ENCODE measurements at regions not wholly inside any gene's neighbourhood (a gene's known extent, or its start where the extent isn't known, plus 50 kb on each side); places are given as distances from the start of the nearest gene placed in this dataset.

DNA sequence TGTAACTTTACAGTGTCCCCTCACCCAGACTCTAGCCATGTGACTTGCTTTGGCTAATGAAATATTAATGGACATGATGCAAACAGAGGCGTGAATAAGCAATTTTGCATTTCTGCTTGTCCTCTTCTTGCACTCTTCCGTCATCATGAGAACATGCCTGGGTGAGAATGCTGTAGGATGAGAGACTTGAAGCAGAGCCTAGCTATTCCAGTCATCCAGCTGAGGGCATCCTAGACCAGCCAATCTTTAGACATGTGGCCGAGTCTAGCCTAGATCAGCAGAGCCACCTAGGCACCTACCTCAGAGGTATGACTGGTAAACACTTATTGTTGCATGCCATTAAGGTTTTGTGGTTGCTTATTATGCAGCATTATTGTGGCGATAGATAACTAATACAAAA is 450.5 kb upstream of the AZI2 start (continued):
- no peak for TF ChIP-seq BCL11A (IDR thresholded peaks at IDR 0.05; ENCODE audit: low read depth, low read length)
- TF ChIP-seq NFYA (IDR thresholded peaks at IDR 0.05; ENCODE audit: borderline replicate concordance, low read depth, low read length) = no peak

DNA sequence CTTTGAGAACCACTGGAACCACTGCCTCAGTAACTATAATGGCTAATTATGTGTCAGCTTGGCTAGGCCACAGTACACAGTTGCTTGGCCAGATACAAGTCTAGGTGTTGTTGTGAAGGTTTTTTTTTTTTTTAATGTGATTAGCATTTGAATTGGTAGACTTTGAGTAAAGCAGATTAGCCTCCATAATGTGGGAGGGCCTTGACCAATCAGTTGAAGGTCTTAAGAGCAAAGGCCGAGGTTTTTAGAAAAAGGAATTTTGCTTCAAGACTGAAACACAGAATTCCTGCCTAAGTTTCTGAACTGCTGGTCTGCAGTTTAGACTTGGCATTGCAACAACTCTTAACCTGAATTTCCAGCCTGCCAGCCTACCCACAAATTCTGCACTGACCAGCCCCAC is 451.6 kb upstream of the AZI2 start:
- Histone ChIP-seq H3K27ac (ENCODE audit: control insufficient read depth, insufficient read depth) (no peak overlapping the region), H3K4me3 (no peak overlapping the region), H3K4me2 (ENCODE audit: control insufficient read depth, insufficient read depth) (no peak overlapping the region), H3K79me2 (ENCODE audit: control insufficient read depth, insufficient read depth, low read length) (no peaks in the 10 kb centered on the region), H3K9ac (ENCODE audit: control insufficient read depth, insufficient read depth, low read length) (no peak overlapping the region), H3K27me3 (replicated peaks in 1 of 2; ENCODE audit: control insufficient read depth in 2 of 2, insufficient read depth in 2 of 2, low read length in 1 of 2) (no peaks in the 10 kb centered on the region), H3K36me3 (ENCODE audit: control insufficient read depth in 2 of 2, insufficient read depth in 2 of 2, low read length in 1 of 2) (no peaks in the 10 kb centered on the region), H3K4me1 (ENCODE audit: control insufficient read depth, insufficient read depth, low read length) (no peaks in the 10 kb centered on the region), H4K20me1 (ENCODE audit: control insufficient read depth, insufficient read depth) (no peaks in the 10 kb centered on the region), H2AFZ (ENCODE audit: control insufficient read depth, low read depth, low read length) (no peak overlapping the region), H3K9me3 (replicated peaks; ENCODE audit: control insufficient read depth, insufficient read depth, low read length) (no peaks in the 10 kb centered on the region)
- FAIRE-seq (no peak), DNase-seq (ENCODE audit: low read depth, low spot score) (no peak), ATAC-seq (peak; percentile 37; the same call in 1 of the 3 replicates)
- BruUV-seq (replicated peaks) = no TSS peak
- WGBS (ENCODE audit: insufficient coverage, insufficient replicate concordance, low lambda C conversion rate, missing lambda C conversion rate) = 0% methylated on average over 1 of the region's 1 CpG
- CTCF ChIA-PET = no interaction called here
- SMC1A ChIA-PET (ENCODE audit: uncharacterized antibody, unreplicated experiment) = no interaction called here
- TF ChIP-seq STAT1 (conservative IDR thresholded peaks at IDR 0.05) (no peak), SUZ12 (IDR thresholded peaks at IDR 0.05; ENCODE audit: unreplicated experiment) (no peak), SMARCA5 (IDR thresholded peaks at IDR 0.05) (no peak)
- TF ChIP-seq, protein P1, sequence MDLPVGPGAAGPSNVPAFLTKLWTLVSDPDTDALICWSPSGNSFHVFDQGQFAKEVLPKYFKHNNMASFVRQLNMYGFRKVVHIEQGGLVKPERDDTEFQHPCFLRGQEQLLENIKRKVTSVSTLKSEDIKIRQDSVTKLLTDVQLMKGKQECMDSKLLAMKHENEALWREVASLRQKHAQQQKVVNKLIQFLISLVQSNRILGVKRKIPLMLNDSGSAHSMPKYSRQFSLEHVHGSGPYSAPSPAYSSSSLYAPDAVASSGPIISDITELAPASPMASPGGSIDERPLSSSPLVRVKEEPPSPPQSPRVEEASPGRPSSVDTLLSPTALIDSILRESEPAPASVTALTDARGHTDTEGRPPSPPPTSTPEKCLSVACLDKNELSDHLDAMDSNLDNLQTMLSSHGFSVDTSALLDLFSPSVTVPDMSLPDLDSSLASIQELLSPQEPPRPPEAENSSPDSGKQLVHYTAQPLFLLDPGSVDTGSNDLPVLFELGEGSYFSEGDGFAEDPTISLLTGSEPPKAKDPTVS (IDR thresholded peaks at IDR 0.05; ENCODE audit: low read depth, low read length) = no peak
- in situ Hi-C loops (cut with MboI) (no loop called here), intact Hi-C loops (cut with micrococcal nuclease; ENCODE audit: unreplicated experiment) (no loop called here)
- RAD21 ChIA-PET (ENCODE audit: unreplicated experiment) = no interaction called here
- POLR2A ChIA-PET = no interaction called here

DNA sequence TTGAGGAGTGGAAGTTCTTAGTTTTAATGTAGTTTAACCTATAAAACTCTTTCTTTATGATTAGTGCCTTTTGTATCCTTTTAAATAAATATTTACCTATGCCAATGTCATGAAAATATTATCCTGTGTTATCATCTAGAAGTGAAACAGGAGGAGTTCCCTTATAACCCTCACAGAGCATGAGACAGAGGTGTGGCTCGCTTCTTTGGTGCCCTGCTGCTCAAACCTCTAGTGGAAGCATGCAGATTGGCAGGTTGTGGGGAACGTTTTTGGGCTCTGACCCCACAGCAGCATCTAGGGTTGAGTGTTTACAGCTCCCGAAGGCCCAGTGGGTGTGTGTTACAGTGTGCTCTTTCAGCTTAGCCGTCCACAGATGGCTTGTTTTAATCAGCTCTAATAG is 459.4 kb upstream of the AZI2 start:
- intact Hi-C loops (cut with micrococcal nuclease; ENCODE audit: unreplicated experiment) = no loop called here
- in situ Hi-C loops (cut with MboI) = no loop called here
- Histone ChIP-seq H3K4me1 (ENCODE audit: control insufficient read depth, insufficient read depth, low read length) (no peaks in the 10 kb centered on the region), H3K27me3 (replicated peaks in 1 of 2; ENCODE audit: control insufficient read depth in 2 of 2, insufficient read depth in 2 of 2, low read length in 1 of 2) (no peaks in the 10 kb centered on the region), H3K79me2 (ENCODE audit: control insufficient read depth, insufficient read depth, low read length) (no peaks in the 10 kb centered on the region), H3K9me3 (replicated peaks; ENCODE audit: control insufficient read depth, insufficient read depth, low read length) (no peaks in the 10 kb centered on the region), H4K20me1 (ENCODE audit: control insufficient read depth, insufficient read depth) (no peaks in the 10 kb centered on the region), H3K36me3 (ENCODE audit: control insufficient read depth in 2 of 2, insufficient read depth in 2 of 2, low read length in 1 of 2) (no peaks in the 10 kb centered on the region), H2AFZ (ENCODE audit: control insufficient read depth, low read depth, low read length) (no peak overlapping the region), H3K4me3 (no peak overlapping the region), H3K27ac (ENCODE audit: control insufficient read depth, insufficient read depth) (no peak overlapping the region), H3K9ac (ENCODE audit: control insufficient read depth, insufficient read depth, low read length) (no peak overlapping the region), H3K4me2 (ENCODE audit: control insufficient read depth, insufficient read depth) (no peak overlapping the region)
- BruUV-seq (replicated peaks) = no TSS peak
- ATAC-seq (no peak; the same call in 2 of the 3 replicates), FAIRE-seq (no peak), DNase-seq (ENCODE audit: low read depth, low spot score) (no peak)
- ChIA-PET CTCF (no interaction called here), POLR2A (no interaction called here), SMC1A (ENCODE audit: uncharacterized antibody, unreplicated experiment) (no interaction called here), RAD21 (ENCODE audit: unreplicated experiment) (no interaction called here)
- WGBS (ENCODE audit: insufficient coverage, insufficient replicate concordance, low lambda C conversion rate, missing lambda C conversion rate) = 16% methylated on average over 4 of the region's 4 CpGs
- no peak for TF ChIP-seq RELA (IDR thresholded peaks at IDR 0.05; ENCODE audit: borderline replicate concordance, partially characterized antibody)
- no peak for TF ChIP-seq PAX8 (IDR thresholded peaks at IDR 0.05)
- no peak for TF ChIP-seq EGR1 (IDR thresholded peaks at IDR 0.05; ENCODE audit: borderline replicate concordance in 1 of 2, low read depth in 2 of 2, low read length in 2 of 2)
- TF ChIP-seq, protein P2, sequence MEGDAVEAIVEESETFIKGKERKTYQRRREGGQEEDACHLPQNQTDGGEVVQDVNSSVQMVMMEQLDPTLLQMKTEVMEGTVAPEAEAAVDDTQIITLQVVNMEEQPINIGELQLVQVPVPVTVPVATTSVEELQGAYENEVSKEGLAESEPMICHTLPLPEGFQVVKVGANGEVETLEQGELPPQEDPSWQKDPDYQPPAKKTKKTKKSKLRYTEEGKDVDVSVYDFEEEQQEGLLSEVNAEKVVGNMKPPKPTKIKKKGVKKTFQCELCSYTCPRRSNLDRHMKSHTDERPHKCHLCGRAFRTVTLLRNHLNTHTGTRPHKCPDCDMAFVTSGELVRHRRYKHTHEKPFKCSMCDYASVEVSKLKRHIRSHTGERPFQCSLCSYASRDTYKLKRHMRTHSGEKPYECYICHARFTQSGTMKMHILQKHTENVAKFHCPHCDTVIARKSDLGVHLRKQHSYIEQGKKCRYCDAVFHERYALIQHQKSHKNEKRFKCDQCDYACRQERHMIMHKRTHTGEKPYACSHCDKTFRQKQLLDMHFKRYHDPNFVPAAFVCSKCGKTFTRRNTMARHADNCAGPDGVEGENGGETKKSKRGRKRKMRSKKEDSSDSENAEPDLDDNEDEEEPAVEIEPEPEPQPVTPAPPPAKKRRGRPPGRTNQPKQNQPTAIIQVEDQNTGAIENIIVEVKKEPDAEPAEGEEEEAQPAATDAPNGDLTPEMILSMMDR (IDR thresholded peaks at IDR 0.05 in 2 of 3, conservative IDR thresholded peaks at IDR 0.05 in 1 of 3; ENCODE audit: control insufficient read depth in 2 of 3, extremely low read depth in 1 of 3, insufficient read depth in 1 of 3, low read depth in 3 of 3, low read length in 3 of 3) = no peak
- no peak for TF ChIP-seq SIX5 (IDR thresholded peaks at IDR 0.05; ENCODE audit: low read depth, low read length, severe bottlenecking)
- no peak for TF ChIP-seq KLF5 (IDR thresholded peaks at IDR 0.05; ENCODE audit: partially characterized antibody)
- TF ChIP-seq BCL11A (IDR thresholded peaks at IDR 0.05; ENCODE audit: low read depth, low read length) = no peak
- no peak for TF ChIP-seq NBN (IDR thresholded peaks at IDR 0.05)
- no peak for TF ChIP-seq MXI1 (IDR thresholded peaks at IDR 0.05; ENCODE audit: low read depth, low read length)
- TF ChIP-seq NR2F1 (conservative IDR thresholded peaks at IDR 0.05) = no peak

Data from GM12878 (cell line).